Peyer's patch (tissue), 4 donors: ENCODE measurements at regions not wholly inside any gene's neighbourhood (a gene's known extent, or its start where the extent isn't known, plus 50 kb on each side); places are given as distances from the start of the nearest gene placed in this dataset.

Experiments
- DNase-seq, 3 donors: peaks; one replicate each; pipeline ENCODE4 v3.0.0-alpha.2; 2017 to 2019
- H3K27ac ChIP-seq, 4 donors: fragments of 200-600 bp; sonication (generic); one replicate each; pipeline ENCODE4 v1.5.1; 2016 to 2019
- H3K27me3 ChIP-seq, 2 donors: fragments of 200-600 bp; sonication (generic); one replicate each; pipeline ENCODE4 v1.5.1; 2019
- H3K36me3 ChIP-seq, 3 donors: fragments of 200-600 bp; sonication (generic); one replicate each; pipeline ENCODE4 v1.5.1; 2016 to 2019
- H3K4me1 ChIP-seq, 4 donors: fragments of 200-600 bp; sonication (generic); one replicate each; pipeline ENCODE4 v1.5.1; 2016 to 2019
- H3K4me3 ChIP-seq, 4 donors: fragments of 200-600 bp; sonication (generic); 1 replicate in 3 of 4; 2 replicates in 1 of 4; pipeline ENCODE4 v1.5.1; 2016 to 2019; ENCODE audit warnings: mild to moderate bottlenecking in 1 of 4
- H3K9me3 ChIP-seq, 4 donors: fragments of 200-600 bp; sonication (generic); one replicate each; pipeline ENCODE4 v1.5.1; 2016 to 2019; ENCODE audit warnings: mild to moderate bottlenecking in 1 of 4
- CTCF ChIP-seq, 6 experiments: fragments of 450-650 bp in 4 of 6; fragments of 200-600 bp in 2 of 6; sonication (generic) in 1 of 6; IDR thresholded peaks; one replicate each; pipeline ENCODE4 v1.5.1; 2017 to 2019; ENCODE audit warnings: antibody characterized with exemption in 6 of 6, mild to moderate bottlenecking in 3 of 6, moderate library complexity in 1 of 6
- POLR2A ChIP-seq, 2 donors: fragments of 450-650 bp; IDR thresholded peaks; one replicate each; pipeline ENCODE4 v1.5.1; 2017; ENCODE audit warnings: antibody characterized with exemption in 2 of 2, mild to moderate bottlenecking in 2 of 2, moderate library complexity in 2 of 2

GRCh38 chr1:67514300-67514699 is 84.1 kb upstream of the SERBP1 start:
- Histone ChIP-seq H3K36me3 (no peaks in the 10 kb centered on the region), H3K4me1 (no peaks in the 10 kb centered on the region), H3K4me3 (no peak overlapping the region), H3K27ac (no peak overlapping the region), H3K27me3 (no peaks in the 10 kb centered on the region), H3K9me3 (peaks cover 0 to 7% (median 0%) of the 10 kb centered on the region in 4 donors)
- TF ChIP-seq CTCF (IDR thresholded peaks at IDR 0.05) (no peak), POLR2A (IDR thresholded peaks at IDR 0.05) (no peak)
- no peak for DNase-seq

- Histone ChIP-seq H3K27me3 (no peaks in the 10 kb centered on the region), H3K27ac (no peak overlapping the region), H3K36me3 (no peaks in the 10 kb centered on the region), H3K4me1 (no peaks in the 10 kb centered on the region), H3K4me3 (no peak overlapping the region), H3K9me3 (peaks cover 0 to 7% (median 0%) of the 10 kb centered on the region in 4 donors)
- no peak for DNase-seq
- no peak for TF ChIP-seq POLR2A (IDR thresholded peaks at IDR 0.05)
- no peak for TF ChIP-seq CTCF (IDR thresholded peaks at IDR 0.05)
These were observed 84.6 kb upstream of the SERBP1 start for GRCh38 chr1:67514786-67515185.

DNA sequence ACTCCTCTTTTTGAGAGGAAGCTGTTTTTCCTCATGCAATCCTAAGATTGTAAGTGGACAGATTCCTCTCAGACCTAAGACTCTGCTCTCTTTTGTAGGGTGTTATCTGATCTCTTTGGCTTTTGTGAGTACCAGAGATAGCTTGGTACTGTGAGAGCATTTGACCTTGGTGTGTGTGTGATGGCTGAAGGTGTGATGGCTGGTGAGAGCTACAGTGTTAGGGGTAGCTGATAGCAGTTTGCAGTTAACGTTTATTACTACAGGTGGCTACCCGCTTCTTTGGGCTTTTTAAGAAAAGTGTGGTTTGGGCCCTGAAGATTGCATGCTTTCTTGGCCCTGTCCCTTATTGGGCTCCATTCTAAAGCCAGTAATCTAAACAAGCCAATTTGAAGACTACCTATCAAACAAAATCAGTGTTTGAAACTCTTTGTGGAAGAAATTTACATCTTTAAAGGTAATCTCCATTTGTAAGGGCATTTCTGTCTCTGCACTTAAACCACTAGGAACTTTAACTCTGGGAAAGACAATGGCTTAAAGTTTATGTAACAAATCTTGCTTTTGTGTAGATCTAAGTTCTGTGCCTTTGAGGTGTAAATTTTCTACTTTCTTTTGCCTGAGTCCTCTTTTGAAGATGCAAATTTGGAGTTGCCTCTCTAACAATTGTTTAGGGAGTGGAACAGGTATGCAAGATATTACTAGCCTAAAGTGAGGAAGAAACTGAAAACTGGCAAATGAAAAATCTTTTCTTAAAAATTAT is 85.3 kb upstream of the SERBP1 start:
- Histone ChIP-seq H3K9me3 (peaks cover 0 to 7% (median 0%) of the 10 kb centered on the region in 4 donors), H3K4me3 (no peak overlapping the region), H3K27ac (no peak overlapping the region), H3K4me1 (no peaks in the 10 kb centered on the region), H3K36me3 (no peaks in the 10 kb centered on the region), H3K27me3 (no peaks in the 10 kb centered on the region)
- no peak for DNase-seq
- no peak for TF ChIP-seq POLR2A (IDR thresholded peaks at IDR 0.05)

DNA sequence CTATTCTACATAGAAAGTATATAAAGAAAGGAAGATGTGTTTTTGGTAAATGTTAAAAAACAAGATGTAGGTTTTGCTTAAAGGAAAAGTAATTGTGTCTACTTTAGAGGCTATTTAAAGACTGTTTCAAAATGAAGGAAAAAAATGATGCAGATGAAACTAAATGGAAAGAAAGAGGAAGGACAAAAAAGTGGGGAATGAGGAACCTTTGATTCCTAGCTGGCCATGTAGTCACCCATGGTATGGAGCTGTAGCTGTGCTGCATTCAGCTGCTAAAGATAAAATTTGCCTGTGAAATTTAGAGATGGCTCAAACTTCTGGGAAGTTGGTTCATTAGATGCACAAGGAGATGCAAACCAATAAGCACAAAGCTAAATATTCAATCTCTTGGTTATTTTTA is 86.8 kb upstream of the SERBP1 start:
- Histone ChIP-seq H3K9me3 (peaks cover 0 to 7% (median 0%) of the 10 kb centered on the region in 4 donors), H3K36me3 (no peaks in the 10 kb centered on the region), H3K4me3 (no peak overlapping the region), H3K4me1 (no peaks in the 10 kb centered on the region), H3K27ac (no peak overlapping the region), H3K27me3 (no peaks in the 10 kb centered on the region)
- DNase-seq: no peak
- TF ChIP-seq POLR2A (IDR thresholded peaks at IDR 0.05): no peak
- no peak for TF ChIP-seq CTCF (IDR thresholded peaks at IDR 0.05)

DNA sequence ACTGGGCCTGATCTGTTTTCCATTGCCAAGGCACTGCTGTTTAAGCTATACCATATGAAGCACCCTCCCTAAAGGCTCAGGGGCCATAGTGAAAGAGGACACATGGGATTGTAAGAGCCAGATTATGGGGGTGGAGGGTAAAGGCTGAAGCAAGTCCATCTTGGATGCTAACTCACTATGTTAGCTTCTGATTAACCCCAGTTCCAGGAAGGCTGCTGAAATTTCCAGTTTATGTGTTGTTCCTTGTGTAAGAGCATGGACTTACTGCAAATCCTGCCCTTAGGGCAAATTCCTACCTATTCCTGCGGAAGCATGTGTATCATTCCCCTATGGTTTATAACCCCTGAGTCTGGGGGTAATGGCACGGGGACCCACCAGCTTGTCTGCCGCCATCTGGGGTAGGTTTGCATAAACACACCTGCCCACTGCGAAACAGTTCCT is 91.8 kb upstream of the SERBP1 start:
- Histone ChIP-seq H3K9me3 (no peaks in the 10 kb centered on the region), H3K4me1 (no peaks in the 10 kb centered on the region), H3K27me3 (no peaks in the 10 kb centered on the region), H3K4me3 (no peak overlapping the region), H3K36me3 (no peaks in the 10 kb centered on the region), H3K27ac (no peak overlapping the region)
- DNase-seq: no peak
- no peak for TF ChIP-seq CTCF (IDR thresholded peaks at IDR 0.05)

DNA sequence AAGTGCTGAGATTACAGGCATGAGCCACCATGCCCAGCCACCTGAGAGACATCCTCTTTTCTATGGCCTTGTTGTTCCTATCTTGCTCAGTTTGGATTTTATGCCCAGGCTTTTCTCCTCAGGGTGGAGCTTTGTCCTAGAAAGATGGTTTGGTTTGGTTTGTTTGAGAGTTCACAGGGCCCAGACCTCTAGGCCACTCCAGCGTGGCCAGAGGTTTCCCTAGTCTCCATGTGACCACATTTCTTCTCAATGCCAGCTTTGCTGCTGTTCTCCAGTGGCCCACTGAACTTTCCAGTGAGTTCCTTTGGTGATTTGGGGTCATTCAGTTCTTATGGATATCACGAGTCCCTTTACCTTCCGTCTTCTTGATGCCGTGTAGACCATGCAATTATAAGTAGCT is 92.6 kb upstream of the SERBP1 start:
- H3K27ac ChIP-seq: no peak overlapping the region

More for the DNA sequence above, 92.6 kb upstream of the SERBP1 start:
- no peak overlapping the region for H3K4me3 ChIP-seq
- H3K9me3 ChIP-seq: no peaks in the 10 kb centered on the region
- TF ChIP-seq POLR2A (IDR thresholded peaks at IDR 0.05): no peak
- TF ChIP-seq CTCF (IDR thresholded peaks at IDR 0.05): no peak
- no peaks in the 10 kb centered on the region for H3K27me3 ChIP-seq
- no peaks in the 10 kb centered on the region for H3K36me3 ChIP-seq
- no peak for DNase-seq
- no peaks in the 10 kb centered on the region for H3K4me1 ChIP-seq
